Adrenal gland (tissue), 5 donors: ENCODE measurements at regions not wholly inside any gene's neighbourhood (a gene's known extent, or its start where the extent isn't known, plus 50 kb on each side); places are given as distances from the start of the nearest gene placed in this dataset.
"Not testable (repeated sequence)": the region's sequence is repeated elsewhere in the genome, so short reads cannot be mapped to it uniquely, and the experiment has no call there.

ENCODE experiments used
- POLR2A ChIP-seq, 2 donors: fragments of 450-650 bp; IDR thresholded peaks; one replicate each; pipeline ENCODE4 v1.6.1; 2017; ENCODE audit warnings: antibody characterized with exemption in 2 of 2, mild to moderate bottlenecking in 2 of 2, moderate library complexity in 1 of 2
- TF ChIP-seq, protein P1 (sequence below), 6 experiments: fragments of 450-650 bp in 4 of 6; fragments of 200-600 bp in 2 of 6; sonication (generic) in 1 of 6; IDR thresholded peaks; 1 replicate in 5 of 6; 2 replicates in 1 of 6; pipeline versions ENCODE4 v1.5.1 to v1.8.0; 2016 to 2021; ENCODE audit warnings: antibody characterized with exemption in 6 of 6, mild to moderate bottlenecking in 2 of 6, moderate library complexity in 1 of 6
- donor health status: DM: no; HTN: no; CAD: no.

- TF ChIP-seq, protein P1, sequence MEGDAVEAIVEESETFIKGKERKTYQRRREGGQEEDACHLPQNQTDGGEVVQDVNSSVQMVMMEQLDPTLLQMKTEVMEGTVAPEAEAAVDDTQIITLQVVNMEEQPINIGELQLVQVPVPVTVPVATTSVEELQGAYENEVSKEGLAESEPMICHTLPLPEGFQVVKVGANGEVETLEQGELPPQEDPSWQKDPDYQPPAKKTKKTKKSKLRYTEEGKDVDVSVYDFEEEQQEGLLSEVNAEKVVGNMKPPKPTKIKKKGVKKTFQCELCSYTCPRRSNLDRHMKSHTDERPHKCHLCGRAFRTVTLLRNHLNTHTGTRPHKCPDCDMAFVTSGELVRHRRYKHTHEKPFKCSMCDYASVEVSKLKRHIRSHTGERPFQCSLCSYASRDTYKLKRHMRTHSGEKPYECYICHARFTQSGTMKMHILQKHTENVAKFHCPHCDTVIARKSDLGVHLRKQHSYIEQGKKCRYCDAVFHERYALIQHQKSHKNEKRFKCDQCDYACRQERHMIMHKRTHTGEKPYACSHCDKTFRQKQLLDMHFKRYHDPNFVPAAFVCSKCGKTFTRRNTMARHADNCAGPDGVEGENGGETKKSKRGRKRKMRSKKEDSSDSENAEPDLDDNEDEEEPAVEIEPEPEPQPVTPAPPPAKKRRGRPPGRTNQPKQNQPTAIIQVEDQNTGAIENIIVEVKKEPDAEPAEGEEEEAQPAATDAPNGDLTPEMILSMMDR (IDR thresholded peaks at IDR 0.05) = not testable (repeated sequence)
- TF ChIP-seq POLR2A (IDR thresholded peaks at IDR 0.05) = not testable (repeated sequence)
Observed at GRCh38 chr5:99478450-99478849, 549.6 kb upstream of the CHD1 start.
